ENCODE measurements at regions not wholly inside any gene's neighbourhood (a gene's known extent, or its start where the extent isn't known, plus 50 kb on each side); places are given as distances from the start of the nearest gene placed in this dataset.

GRCh38 chr18:77341527-77342325, 92.1 kb downstream of the GALR1 start:
- no TSS peak for BruUV-seq (replicated peaks)
- Histone ChIP-seq H3K27ac (ENCODE audit: extremely low read length, insufficient read depth, low read length) (no peak overlapping the region), H3K79me2 (ENCODE audit: insufficient read depth, low read length) (no peaks in the 10 kb centered on the region), H3K4me3 (replicated peaks in 1 of 3; ENCODE audit: insufficient read depth in 1 of 3, low read depth in 2 of 3, low read length in 3 of 3) (no peak overlapping the region), H3K36me3 (replicated peaks in 1 of 2; ENCODE audit: control insufficient read depth in 1 of 2, insufficient read depth in 2 of 2, low read length in 2 of 2) (no peaks in the 10 kb centered on the region), H3K9ac (ENCODE audit: insufficient read depth, low read depth, low read length) (no peak overlapping the region), H2AFZ (ENCODE audit: low read length) (no peak overlapping the region), H3K9me3 (ENCODE audit: low read length) (no peaks in the 10 kb centered on the region), H3K27me3 (ENCODE audit: control insufficient read depth in 1 of 2, insufficient read depth in 2 of 2, low read length in 2 of 2) (peaks cover 2 to 26% of the 10 kb centered on the region in 2 experiments; a peak in 2 of 5 replicates), H3K4me2 (ENCODE audit: low read depth, low read length) (no peak overlapping the region), H3K4me1 (ENCODE audit: insufficient read depth, low read length) (no peaks in the 10 kb centered on the region), H4K20me1 (ENCODE audit: insufficient read depth, low read length) (no peaks in the 10 kb centered on the region)
- ChIA-PET POLR2A (no interaction called here), CTCF (ENCODE audit: low intra/inter-chr PET ratio, low total read pairs) (no interaction called here)
- no peak for TF ChIP-seq SALL1 (CRISPR knock-in tag; IDR thresholded peaks at IDR 0.05)
- no peak for TF ChIP-seq ZBTB14 (CRISPR knock-in tag; IDR thresholded peaks at IDR 0.05)
- no peak for TF ChIP-seq XRCC5 (optimal IDR thresholded peaks at IDR 0.05; ENCODE audit: low read length)
- TF ChIP-seq NFATC3 (CRISPR knock-in tag; IDR thresholded peaks at IDR 0.05): no peak
- TF ChIP-seq KMT2B (CRISPR knock-in tag; IDR thresholded peaks at IDR 0.05): no peak
- TF ChIP-seq, protein P1, sequence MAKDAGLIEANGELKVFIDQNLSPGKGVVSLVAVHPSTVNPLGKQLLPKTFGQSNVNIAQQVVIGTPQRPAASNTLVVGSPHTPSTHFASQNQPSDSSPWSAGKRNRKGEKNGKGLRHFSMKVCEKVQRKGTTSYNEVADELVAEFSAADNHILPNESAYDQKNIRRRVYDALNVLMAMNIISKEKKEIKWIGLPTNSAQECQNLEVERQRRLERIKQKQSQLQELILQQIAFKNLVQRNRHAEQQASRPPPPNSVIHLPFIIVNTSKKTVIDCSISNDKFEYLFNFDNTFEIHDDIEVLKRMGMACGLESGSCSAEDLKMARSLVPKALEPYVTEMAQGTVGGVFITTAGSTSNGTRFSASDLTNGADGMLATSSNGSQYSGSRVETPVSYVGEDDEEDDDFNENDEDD (CRISPR knock-in tag; IDR thresholded peaks at IDR 0.05; ENCODE audit: borderline replicate concordance): no peak
- TF ChIP-seq TMF1 (CRISPR knock-in tag; IDR thresholded peaks at IDR 0.05; ENCODE audit: low read depth): no peak
- no peak for TF ChIP-seq ZNF292 (CRISPR knock-in tag; IDR thresholded peaks at IDR 0.05; ENCODE audit: borderline replicate concordance, low read depth)
- TF ChIP-seq ZNF749 (CRISPR knock-in tag; IDR thresholded peaks at IDR 0.05; ENCODE audit: borderline replicate concordance): no peak
- TF ChIP-seq ZFP37 (CRISPR knock-in tag; IDR thresholded peaks at IDR 0.05; ENCODE audit: borderline replicate concordance): no peak
- TF ChIP-seq, protein P2, sequence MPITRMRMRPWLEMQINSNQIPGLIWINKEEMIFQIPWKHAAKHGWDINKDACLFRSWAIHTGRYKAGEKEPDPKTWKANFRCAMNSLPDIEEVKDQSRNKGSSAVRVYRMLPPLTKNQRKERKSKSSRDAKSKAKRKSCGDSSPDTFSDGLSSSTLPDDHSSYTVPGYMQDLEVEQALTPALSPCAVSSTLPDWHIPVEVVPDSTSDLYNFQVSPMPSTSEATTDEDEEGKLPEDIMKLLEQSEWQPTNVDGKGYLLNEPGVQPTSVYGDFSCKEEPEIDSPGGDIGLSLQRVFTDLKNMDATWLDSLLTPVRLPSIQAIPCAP (CRISPR knock-in tag; IDR thresholded peaks at IDR 0.05; ENCODE audit: low read depth): no peak
- TF ChIP-seq, protein P3, sequence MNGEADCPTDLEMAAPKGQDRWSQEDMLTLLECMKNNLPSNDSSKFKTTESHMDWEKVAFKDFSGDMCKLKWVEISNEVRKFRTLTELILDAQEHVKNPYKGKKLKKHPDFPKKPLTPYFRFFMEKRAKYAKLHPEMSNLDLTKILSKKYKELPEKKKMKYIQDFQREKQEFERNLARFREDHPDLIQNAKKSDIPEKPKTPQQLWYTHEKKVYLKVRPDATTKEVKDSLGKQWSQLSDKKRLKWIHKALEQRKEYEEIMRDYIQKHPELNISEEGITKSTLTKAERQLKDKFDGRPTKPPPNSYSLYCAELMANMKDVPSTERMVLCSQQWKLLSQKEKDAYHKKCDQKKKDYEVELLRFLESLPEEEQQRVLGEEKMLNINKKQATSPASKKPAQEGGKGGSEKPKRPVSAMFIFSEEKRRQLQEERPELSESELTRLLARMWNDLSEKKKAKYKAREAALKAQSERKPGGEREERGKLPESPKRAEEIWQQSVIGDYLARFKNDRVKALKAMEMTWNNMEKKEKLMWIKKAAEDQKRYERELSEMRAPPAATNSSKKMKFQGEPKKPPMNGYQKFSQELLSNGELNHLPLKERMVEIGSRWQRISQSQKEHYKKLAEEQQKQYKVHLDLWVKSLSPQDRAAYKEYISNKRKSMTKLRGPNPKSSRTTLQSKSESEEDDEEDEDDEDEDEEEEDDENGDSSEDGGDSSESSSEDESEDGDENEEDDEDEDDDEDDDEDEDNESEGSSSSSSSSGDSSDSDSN (CRISPR knock-in tag; IDR thresholded peaks at IDR 0.05): no peak
- intact Hi-C loops (cut with micrococcal nuclease; ENCODE audit: unreplicated experiment): no loop called here
- FAIRE-seq (no peak), ATAC-seq (no peak), DNase-seq (ENCODE audit: low spot score) (no peak)
- WGBS (ENCODE audit: low lambda C conversion rate): 47% methylated on average over 8 of the region's 17 CpGs
- in situ Hi-C loops (cut with HindIII; ENCODE audit: extremely low pct_ligation_motif_present, low pct_unique_long_range_greater_than_20kb): no loop called here

Measured in HepG2 (cell line).